ENCODE measurements at regions not wholly inside any gene's neighbourhood (a gene's known extent, or its start where the extent isn't known, plus 50 kb on each side); places are given as distances from the start of the nearest gene placed in this dataset.
A peak's percentile ranks its signal among the peaks of the same experiment; 100 is the strongest.
"Not testable (repeated sequence)": the region's sequence is repeated elsewhere in the genome, so short reads cannot be mapped to it uniquely, and the experiment has no call there.

GRCh38 chr20:47854687-47855212 lies 69.5 kb upstream of the SULF2 start:
- intact Hi-C loops (cut with DNase I): no loop called here
- H3K9me3 ChIP-seq: no peaks in the 10 kb centered on the region
- no peaks in the 10 kb centered on the region for H3K4me1 ChIP-seq
- H3K36me3 ChIP-seq: no peaks in the 10 kb centered on the region
- H3K4me3 ChIP-seq: no peak overlapping the region
- TF ChIP-seq CTCF (IDR thresholded peaks at IDR 0.05) (peak; percentile 37 to 48 (median 45)), POLR2A (IDR thresholded peaks at IDR 0.05) (no peak)
- no peak for DNase-seq
- no peak overlapping the region for H3K27ac ChIP-seq
- WGBS (ENCODE audit: insufficient coverage, low coverage, low lambda C conversion rate, missing lambda C conversion rate): 79% methylated on average over 4 of the region's 10 CpGs
- H3K27me3 ChIP-seq: no peaks in the 10 kb centered on the region
- ATAC-seq: peak; percentile 51 to 70 (median 64)

- no peak for DNase-seq
- Histone ChIP-seq H3K27ac (no peak overlapping the region), H3K4me1 (no peaks in the 10 kb centered on the region), H3K27me3 (no peaks in the 10 kb centered on the region), H3K4me3 (no peak overlapping the region), H3K9me3 (no peaks in the 10 kb centered on the region), H3K36me3 (no peaks in the 10 kb centered on the region)
- intact Hi-C loops (cut with DNase I): no loop called here
- WGBS (ENCODE audit: insufficient coverage, low coverage, low lambda C conversion rate, missing lambda C conversion rate): 69% methylated on average over 7 of the region's 7 CpGs
- TF ChIP-seq POLR2A (IDR thresholded peaks at IDR 0.05) (no peak), CTCF (IDR thresholded peaks at IDR 0.05) (no peak)
- no peak for ATAC-seq
These were observed 66.5 kb upstream of the SULF2 start for GRCh38 chr20:47851774-47852173.

- DNase-seq: no peak
- Histone ChIP-seq H3K36me3 (no peaks in the 10 kb centered on the region), H3K4me1 (no peaks in the 10 kb centered on the region), H3K9me3 (no peaks in the 10 kb centered on the region), H3K27ac (no peak overlapping the region), H3K27me3 (no peaks in the 10 kb centered on the region), H3K4me3 (no peak overlapping the region)
- TF ChIP-seq CTCF (IDR thresholded peaks at IDR 0.05) (no peak), POLR2A (IDR thresholded peaks at IDR 0.05) (no peak)
- no peak for ATAC-seq
- 59% methylated on average over 5 of the region's 5 CpGs for WGBS (ENCODE audit: insufficient coverage, low coverage, low lambda C conversion rate, missing lambda C conversion rate)
- intact Hi-C loops (cut with DNase I): no loop called here
These were observed 64.9 kb upstream of the SULF2 start for GRCh38 chr20:47850146-47850545.

GRCh38 chr20:47849596-47849995 lies 64.3 kb upstream of the SULF2 start:
- H3K27me3 ChIP-seq: no peaks in the 10 kb centered on the region
- no peaks in the 10 kb centered on the region for H3K4me1 ChIP-seq
- H3K36me3 ChIP-seq: no peaks in the 10 kb centered on the region
- no peak for TF ChIP-seq CTCF (IDR thresholded peaks at IDR 0.05)
- TF ChIP-seq POLR2A (IDR thresholded peaks at IDR 0.05): no peak
- H3K4me3 ChIP-seq: no peak overlapping the region
- H3K27ac ChIP-seq: no peak overlapping the region
- ATAC-seq (no peak), DNase-seq (no peak)
- H3K9me3 ChIP-seq: no peaks in the 10 kb centered on the region
- intact Hi-C loops (cut with DNase I): no loop called here
- 46% methylated on average over 2 of the region's 2 CpGs for WGBS (ENCODE audit: insufficient coverage, low coverage, low lambda C conversion rate, missing lambda C conversion rate)

GRCh38 chr20:47849006-47849405 lies 63.7 kb upstream of the SULF2 start:
- Histone ChIP-seq H3K4me1 (no peaks in the 10 kb centered on the region), H3K4me3 (no peak overlapping the region), H3K27ac (no peak overlapping the region), H3K36me3 (no peaks in the 10 kb centered on the region), H3K9me3 (no peaks in the 10 kb centered on the region), H3K27me3 (no peaks in the 10 kb centered on the region)
- intact Hi-C loops (cut with DNase I): no loop called here
- no peak for DNase-seq
- whole genome bisulfite sequencing (ENCODE audit: insufficient coverage, low coverage, low lambda C conversion rate, missing lambda C conversion rate): 63% methylated on average over 11 of the region's 15 CpGs
- TF ChIP-seq POLR2A (IDR thresholded peaks at IDR 0.05): no peak
- no peak for TF ChIP-seq CTCF (IDR thresholded peaks at IDR 0.05)
- no peak for ATAC-seq

GRCh38 chr20:47848534-47848933 lies 63.3 kb upstream of the SULF2 start:
- H3K9me3 ChIP-seq; H3K27ac ChIP-seq; H3K36me3 ChIP-seq; H3K27me3 ChIP-seq; intact Hi-C loops (cut with DNase I); H3K4me1 ChIP-seq; H3K4me3 ChIP-seq; DNase-seq: not testable (repeated sequence)
- WGBS (ENCODE audit: insufficient coverage, low coverage, low lambda C conversion rate, missing lambda C conversion rate): 18% methylated on average over 4 of the region's 4 CpGs
- ATAC-seq: peak; percentile 38 to 82 (median 61)

Measured in right lobe of liver (tissue), 6 donors.